NCI-H69 (cell line): ENCODE measurements at regions not wholly inside any gene's neighbourhood (a gene's known extent, or its start where the extent isn't known, plus 50 kb on each side); places are given as distances from the start of the nearest gene placed in this dataset.
A peak's percentile ranks its signal among the peaks of the same experiment; 100 is the strongest.
"Not testable (repeated sequence)": the region's sequence is repeated elsewhere in the genome, so short reads cannot be mapped to it uniquely, and the experiment has no call there.

Experiments used
- DNase-seq: peaks from one replicate; lab custom pipeline; 2025; lab: John Stamatoyannopoulos, UW

- DNase-seq: peak; percentile 66
Observed at GRCh38 chr13:50130123-50130946, 115.1 kb downstream of the KCNRG start.

GRCh38 chr13:50131920-50132903, 117.0 kb downstream of the KCNRG start:
- DNase-seq: no peak

- DNase-seq: no peak
Observed at GRCh38 chr13:50132904-50133357, 117.7 kb downstream of the KCNRG start.

GRCh38 chr13:50133358-50133953, 118.2 kb downstream of the KCNRG start:
- no peak for DNase-seq

GRCh38 chr13:50136226-50136625, 121.0 kb downstream of the KCNRG start:
- no peak for DNase-seq

- no peak for DNase-seq
Observed at GRCh38 chr13:50136678-50137077, 121.4 kb downstream of the KCNRG start.

- not testable (repeated sequence) for DNase-seq
Observed at GRCh38 chr13:50139435-50139934, 124.2 kb downstream of the KCNRG start.

GRCh38 chr13:50140153-50140552, 124.9 kb downstream of the KCNRG start:
- DNase-seq: no peak

GRCh38 chr13:50140581-50141374, 125.5 kb downstream of the KCNRG start:
- no peak for DNase-seq

GRCh38 chr13:50141375-50141975, 126.2 kb downstream of the KCNRG start:
- DNase-seq: no peak

GRCh38 chr13:50144246-50145160, 129.3 kb downstream of the KCNRG start:
- DNase-seq: peak; percentile 82

GRCh38 chr13:50149214-50149613, 134.0 kb downstream of the KCNRG start:
- no peak for DNase-seq

GRCh38 chr13:50149932-50150331, 134.7 kb downstream of the KCNRG start:
- DNase-seq: peak; percentile 71

- DNase-seq: no peak
Observed at GRCh38 chr13:50152224-50152623, 137.0 kb downstream of the KCNRG start.

- no peak for DNase-seq
Observed at GRCh38 chr13:50152655-50153309, 137.5 kb downstream of the KCNRG start.

GRCh38 chr13:50153401-50153800, 138.2 kb downstream of the KCNRG start:
- DNase-seq: no peak

- DNase-seq: no peak
Observed at GRCh38 chr13:50153876-50154275, 138.6 kb downstream of the KCNRG start.

- DNase-seq: no peak
Observed at GRCh38 chr13:50154697-50155096, 139.5 kb downstream of the KCNRG start.

GRCh38 chr13:50156140-50156539, 140.9 kb downstream of the KCNRG start:
- DNase-seq: no peak
